AML-193 (cell line): ENCODE measurements at regions not wholly inside any gene's neighbourhood (a gene's known extent, or its start where the extent isn't known, plus 50 kb on each side); places are given as distances from the start of the nearest gene placed in this dataset.
A peak's percentile ranks its signal among the peaks of the same experiment; 100 is the strongest.

Experiments used
- DNase-seq, 2 experiments: peaks; one replicate each; lab custom pipeline; 2025; lab: John Stamatoyannopoulos, UW

- peak; percentile 4 to 6 for DNase-seq
Observed at GRCh38 chr2:158006961-158007719, 94.5 kb upstream of the UPP2 start.

DNA sequence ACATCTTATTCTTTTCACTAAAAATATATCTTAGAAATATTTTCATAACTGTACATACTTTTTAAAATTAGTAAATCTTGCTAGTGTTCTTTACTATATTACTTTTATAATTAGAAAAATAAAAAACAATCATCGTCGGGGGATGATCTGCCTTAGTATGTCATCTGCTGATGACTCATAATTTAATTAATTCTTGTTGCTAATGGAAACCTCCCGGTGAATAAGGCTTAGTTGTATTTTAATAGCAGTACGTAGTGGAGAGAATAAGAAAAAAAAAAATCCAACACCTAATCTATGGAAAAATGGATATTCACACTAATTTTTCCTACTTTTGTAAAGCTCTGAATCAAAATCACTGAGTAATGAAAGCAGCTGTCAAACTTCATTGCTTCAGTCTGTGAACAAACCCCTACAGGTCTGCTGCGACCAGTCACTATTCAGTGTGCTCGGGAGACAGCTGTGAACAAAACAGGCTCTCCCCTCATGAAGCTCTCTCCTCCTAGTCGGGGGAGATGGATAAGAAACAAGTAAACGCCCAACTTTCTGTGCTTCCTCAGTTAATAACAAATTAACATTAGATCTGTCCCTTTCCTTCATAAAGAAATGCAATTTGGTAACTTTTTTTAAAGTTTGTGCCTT lies 97.4 kb upstream of the UPP2 start:
- DNase-seq: no peak

DNA sequence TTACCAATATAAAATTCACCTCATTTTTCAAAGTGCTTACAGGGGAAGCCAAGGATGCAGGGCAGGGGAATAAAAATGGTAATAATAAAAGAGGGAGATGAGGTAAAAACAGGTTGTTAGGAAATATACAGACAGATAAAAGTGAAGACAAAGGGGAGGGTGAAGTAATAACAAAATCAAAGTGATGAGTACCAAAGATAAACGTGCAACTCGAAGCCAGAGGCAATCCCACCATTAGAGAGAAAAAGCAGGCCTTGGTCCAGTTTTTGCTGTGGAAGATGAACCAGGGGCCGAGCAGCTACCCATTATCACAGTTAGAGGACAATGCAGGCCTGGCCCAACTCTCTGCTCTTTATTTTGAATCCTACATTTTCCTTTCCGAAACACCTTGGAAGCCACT lies 99.6 kb upstream of the UPP2 start:
- no peak for DNase-seq

DNA sequence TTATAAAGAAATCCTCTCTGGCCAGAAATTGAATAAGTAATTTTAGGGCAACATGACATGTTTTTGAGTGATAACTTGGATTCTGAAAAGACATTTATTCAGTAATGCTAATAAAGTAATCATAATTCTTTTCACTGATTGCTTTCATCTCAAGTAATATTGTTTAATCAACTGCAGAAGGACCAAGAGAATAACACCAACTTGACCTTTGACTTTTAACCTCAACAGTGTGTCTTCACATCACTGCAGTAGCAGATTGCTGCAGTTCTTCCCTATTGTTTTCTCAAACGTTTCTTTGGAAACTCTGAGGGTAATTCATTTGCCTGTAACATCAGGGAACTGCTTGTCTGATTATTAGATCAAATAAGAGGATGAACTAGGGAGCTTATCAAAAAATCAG lies 104.9 kb upstream of the UPP2 start:
- no peak for DNase-seq

DNA sequence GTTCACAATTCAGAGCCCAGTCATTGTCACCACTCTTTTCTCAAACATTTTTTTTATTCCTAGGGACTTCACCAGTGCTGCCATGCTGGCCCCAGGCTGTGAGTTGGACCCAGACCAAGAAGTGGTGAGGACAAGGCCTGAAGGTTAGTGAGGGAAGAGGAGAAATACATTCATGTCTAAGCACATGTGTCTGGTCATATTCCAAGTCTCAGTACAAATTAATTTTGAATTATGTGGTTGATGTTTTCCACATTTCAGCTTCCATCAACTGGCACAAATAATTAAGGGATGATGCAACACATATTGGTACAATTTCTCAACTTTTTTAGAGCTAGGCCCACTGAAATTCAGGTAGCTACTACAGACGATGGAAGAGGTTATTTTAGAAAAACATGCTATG lies 106.6 kb upstream of the UPP2 start:
- DNase-seq: no peak

DNA sequence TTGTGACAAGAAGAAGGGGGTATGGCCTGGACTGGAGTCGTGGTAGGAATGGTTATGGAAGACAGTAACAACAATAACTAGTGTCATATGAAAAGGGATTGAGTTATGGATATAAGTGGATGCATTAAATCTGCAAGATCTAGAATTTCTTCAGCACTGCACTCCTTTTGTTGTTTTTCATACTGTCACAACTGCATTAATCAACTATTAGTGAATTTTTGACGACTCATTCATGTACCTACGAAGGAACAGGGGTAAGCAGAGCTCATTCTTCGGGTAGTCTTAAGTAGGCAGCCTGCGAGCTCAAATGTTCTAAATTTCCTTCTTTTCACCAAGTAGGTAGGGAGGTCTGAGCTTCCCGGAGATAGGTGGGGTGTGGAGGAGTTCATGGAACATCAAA lies 109.7 kb upstream of the UPP2 start:
- no peak for DNase-seq

DNA sequence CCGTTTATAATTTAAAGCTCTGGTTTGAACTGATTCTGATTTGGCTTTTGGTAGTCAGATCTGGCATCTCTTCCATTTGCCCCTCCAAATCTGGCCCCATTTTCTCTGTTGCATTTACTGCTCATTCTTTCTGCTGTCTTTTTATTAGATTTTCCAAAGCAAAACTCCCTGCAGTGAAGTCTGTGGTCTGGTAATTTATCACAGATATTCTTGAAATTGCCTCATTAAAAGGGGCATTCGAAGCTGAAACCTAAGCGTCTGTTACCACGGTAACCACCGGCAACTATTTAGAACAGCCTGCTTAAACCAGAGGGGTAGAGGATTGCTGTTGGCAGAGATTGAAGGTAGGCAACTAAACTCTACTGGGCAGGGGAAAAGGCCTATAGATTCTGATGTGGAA lies 111.5 kb upstream of the UPP2 start:
- no peak for DNase-seq

DNA sequence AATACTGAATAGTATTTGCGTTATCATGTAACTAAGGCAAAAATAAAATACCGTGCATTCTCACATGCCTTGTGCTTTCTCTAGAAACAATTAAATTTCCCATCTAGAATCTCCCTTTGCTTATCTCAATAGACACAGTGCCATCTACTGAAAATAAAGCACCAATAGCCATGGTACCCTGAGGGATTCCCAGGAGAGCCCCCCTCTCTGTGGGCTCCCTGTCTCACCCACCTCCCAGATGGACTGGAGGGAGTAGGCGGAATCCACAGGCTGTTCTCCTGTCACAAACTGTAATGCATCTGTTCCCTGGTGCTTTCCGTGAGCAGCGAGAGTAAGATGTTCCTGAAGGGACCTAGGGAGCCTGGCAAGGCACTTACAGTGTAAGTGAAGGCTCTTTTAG lies 112.4 kb upstream of the UPP2 start:
- DNase-seq: no peak

DNA sequence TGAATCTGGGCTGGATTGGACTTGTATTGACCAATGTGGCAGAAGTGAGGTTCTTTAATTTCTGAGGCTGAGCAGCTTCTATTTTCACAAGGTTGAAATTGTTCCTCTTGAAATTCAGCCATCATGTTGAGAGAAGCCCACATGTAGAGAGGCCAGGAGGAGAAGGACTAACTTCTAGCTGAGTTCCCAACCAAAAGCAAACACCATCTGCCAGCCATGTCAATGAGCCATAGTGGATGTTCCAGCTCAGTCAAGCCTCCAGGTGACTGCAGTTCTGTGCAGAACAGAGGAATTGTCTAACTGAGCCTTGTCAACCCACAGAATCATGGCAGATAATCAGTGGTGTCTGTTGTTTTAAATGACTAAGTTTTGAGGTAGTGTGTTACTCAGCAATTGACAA lies 110.6 kb upstream of the ACVR1 start:
- DNase-seq: no peak

GRCh38 chr2:157984866-157985265 lies 108.7 kb upstream of the ACVR1 start:
- no peak for DNase-seq

DNA sequence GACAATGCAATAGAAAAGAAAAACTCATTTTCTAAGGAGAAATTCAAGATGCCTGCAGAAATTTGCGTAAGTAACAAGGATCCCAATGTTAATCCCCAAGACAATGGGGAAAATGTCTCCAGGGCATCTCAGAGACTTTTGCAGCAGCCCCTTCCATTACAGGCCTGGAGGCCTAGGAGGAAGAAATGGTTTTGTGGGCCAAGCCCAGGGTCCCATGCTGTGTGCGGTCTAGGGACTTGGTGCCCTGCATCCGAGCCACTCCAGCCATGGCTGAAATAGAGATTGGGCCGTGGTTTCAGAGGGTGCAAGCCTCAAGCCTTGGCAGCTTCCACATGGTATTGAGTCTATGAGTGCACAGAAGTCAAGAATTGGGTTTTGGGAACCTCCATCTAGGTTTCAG lies 103.9 kb upstream of the ACVR1 start:
- DNase-seq: no peak

DNA sequence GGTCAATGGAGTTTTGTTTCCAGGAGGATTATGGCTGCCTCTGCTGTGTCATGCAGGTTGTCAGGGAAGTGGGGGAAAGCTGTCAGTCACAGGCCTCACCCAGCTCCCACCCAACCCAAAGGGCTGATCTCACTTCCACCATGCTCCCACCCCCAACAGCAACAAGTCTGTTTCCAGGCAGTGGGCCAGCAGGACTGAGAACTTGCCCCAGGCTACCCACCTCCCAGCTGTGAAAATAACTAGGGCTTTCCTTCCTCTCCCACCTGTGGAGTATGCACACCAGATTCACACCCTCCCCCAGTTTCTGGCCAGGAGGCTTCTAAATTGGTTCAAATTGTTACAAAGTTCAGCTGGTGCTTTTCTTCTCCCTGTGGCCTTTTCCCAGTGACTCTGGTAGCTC lies 95.6 kb upstream of the ACVR1 start:
- DNase-seq: no peak

- no peak for DNase-seq
Observed at GRCh38 chr2:157967856-157968255, 91.7 kb upstream of the ACVR1 start.

DNA sequence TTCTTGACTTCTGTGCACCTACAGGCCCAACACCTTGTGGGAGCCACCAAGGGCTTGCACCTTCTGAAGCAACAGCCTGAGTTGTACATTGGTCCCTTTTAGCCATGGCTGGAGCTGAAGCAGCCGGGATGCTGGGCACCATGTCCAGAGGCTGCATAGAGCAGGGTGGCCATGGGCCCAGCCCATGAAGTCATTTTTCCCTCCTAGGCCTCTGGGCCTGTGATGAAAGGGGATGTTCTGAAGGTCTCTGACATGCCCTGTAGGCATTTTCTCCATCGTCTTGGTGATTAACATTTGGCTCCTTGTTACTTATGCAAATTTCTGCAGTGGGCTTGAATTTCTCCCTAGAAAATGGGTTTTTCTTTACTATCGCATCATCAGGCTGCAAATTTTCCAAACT lies 83.1 kb upstream of the ACVR1 start:
- no peak for DNase-seq

GRCh38 chr2:157957596-157957995 lies 81.5 kb upstream of the ACVR1 start:
- no peak for DNase-seq

- no peak for DNase-seq
Observed at GRCh38 chr2:157952558-157952957, 76.4 kb upstream of the ACVR1 start.

DNA sequence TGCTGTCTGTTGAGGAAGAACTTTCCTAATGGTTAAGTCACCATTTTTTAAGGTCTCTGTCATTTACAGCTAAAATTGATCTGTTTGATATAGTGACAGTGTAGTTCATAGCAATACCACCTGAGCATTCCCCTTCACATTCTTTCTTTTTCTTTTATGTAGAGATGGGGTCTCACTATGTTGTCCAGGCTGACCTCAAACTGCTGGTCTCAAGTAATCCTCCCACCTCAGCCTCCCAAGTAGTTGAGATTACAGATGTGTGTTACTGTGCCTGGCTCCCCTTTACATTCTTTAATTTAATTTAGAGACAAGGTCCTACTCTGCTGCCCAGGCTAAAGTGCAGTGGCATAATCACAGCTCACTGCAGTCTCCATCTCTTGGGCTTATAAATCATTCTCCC lies 72.7 kb upstream of the ACVR1 start:
- DNase-seq: no peak

- no peak for DNase-seq
Observed at GRCh38 chr2:157946919-157947557, 70.9 kb upstream of the ACVR1 start.

DNA sequence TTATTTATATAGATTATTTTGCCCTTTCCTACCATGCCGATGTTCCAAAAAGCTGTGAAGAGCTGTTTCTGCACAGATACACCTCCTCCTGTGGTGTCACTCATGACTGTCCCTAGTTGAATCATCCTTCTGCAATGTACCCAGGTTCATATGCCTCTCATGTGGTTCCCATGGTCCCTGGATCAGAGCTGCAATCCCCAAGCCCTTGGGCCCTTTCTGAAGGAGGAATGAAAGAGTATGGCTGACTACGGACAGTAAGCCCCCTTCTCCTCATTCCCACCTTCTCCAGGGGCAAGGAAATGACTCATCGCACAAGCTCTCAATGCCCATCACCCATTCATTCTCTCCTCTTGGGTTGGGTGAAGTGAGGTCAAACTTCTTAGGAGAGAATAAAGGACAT lies 63.9 kb upstream of the ACVR1 start:
- no peak for DNase-seq

- DNase-seq: no peak
Observed at GRCh38 chr2:157938556-157938955, 62.4 kb upstream of the ACVR1 start.

DNA sequence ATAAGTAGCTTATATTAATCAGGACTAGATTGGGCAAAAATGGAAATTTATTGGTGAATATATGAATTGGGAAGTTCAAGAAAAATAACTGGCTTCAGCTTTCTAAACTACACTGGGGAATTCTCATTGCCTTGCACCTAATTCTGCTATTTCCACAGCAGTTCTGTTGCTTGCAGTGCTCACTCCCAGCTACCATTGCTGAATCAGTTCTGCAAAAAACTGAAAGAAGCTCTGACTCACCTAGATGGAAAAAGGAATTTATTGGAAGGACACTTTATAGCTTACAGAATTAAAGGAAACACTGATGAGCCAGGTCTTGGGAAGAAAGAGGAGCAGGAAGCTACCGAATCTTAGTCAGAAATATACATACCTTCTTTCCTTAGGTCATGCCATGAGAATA lies 60.3 kb upstream of the ACVR1 start:
- no peak for DNase-seq

DNA sequence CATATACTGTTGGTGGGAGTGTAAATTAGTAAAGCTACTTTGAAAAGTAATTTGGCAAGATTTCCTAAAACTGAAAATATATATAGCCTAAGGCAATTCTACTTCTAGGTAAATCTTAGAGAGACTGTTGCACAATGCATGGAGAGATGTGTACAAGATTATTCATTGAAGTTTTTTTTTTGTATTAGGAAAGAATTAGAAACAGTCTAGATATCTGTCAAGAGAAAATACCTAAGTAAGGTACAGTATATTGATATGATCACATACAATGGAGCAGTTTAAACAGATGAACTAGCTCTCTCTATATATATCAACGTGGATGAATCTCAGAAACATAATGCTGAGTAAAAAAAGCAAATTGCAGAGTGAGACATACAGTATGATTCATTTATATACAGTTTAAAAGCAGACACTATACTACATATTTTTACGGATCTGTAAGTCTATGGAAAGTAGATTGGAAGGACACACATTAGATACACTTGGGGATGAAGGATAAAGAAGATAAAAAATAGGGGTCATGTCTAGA lies 59.3 kb upstream of the ACVR1 start:
- no peak for DNase-seq

DNA sequence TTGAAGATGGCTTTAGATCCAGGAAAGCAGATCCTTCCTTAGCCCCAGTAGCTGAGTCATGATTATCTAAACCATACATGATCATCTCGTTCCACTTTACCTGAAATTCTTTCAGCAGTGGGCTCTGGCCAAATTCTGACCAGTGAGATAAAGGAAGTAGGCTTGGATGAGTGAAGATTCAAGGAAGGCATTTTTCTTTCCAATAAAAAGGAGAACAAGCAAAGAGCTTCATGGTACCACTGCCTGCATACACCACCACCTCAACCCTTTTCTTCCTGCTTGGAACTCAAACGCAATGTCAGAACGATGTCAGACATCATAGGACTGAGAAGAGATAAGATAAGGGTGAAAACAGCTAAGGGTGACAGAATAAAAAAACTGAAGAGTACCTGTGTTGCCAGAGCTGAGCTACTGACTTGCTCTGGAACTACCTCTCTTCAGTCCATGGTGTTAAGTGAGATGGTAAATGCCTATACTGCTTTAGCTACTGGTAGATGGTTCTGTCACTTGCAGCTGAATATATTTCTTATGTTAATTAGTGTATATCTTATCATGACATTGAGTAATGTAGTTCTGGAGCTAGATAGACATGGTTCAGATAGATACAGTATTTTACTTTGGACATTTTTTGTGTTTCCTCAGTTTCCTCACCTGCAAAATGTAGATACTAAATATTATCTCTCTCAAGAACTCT lies 58.7 kb upstream of the ACVR1 start:
- no peak for DNase-seq
